ENCODE measurements at regions not wholly inside any gene's neighbourhood (a gene's known extent, or its start where the extent isn't known, plus 50 kb on each side); places are given as distances from the start of the nearest gene placed in this dataset.
"Not testable (repeated sequence)": the region's sequence is repeated elsewhere in the genome, so short reads cannot be mapped to it uniquely, and the experiment has no call there.

GRCh38 chrX:38961936-38962335, 160.7 kb downstream of the MID1IP1 start:
- intact Hi-C loops (cut with DNase I; ENCODE audit: low total_unique reads) = no loop called here
- H3K36me3 ChIP-seq = no peaks in the 10 kb centered on the region
- H3K27ac ChIP-seq = no peak overlapping the region
- H3K4me1 ChIP-seq = no peaks in the 10 kb centered on the region
- H3K9me3 ChIP-seq = peaks cover 8 to 10% of the 10 kb centered on the region in 2 donors
- H3K4me3 ChIP-seq = no peak overlapping the region
- DNase-seq (ENCODE audit: low spot score in 2 of 2) = no peak
- TF ChIP-seq CTCF (IDR thresholded peaks at IDR 0.05) (no peak), POLR2A (IDR thresholded peaks at IDR 0.05) (no peak), POLR2AphosphoS5 (IDR thresholded peaks at IDR 0.05) (no peak)
- peaks cover 0 to 29% of the 10 kb centered on the region in 2 donors for H3K27me3 ChIP-seq

GRCh38 chrX:38963244-38963643, 162.0 kb downstream of the MID1IP1 start:
- H3K4me1 ChIP-seq; intact Hi-C loops (cut with DNase I; ENCODE audit: low total_unique reads); H3K4me3 ChIP-seq; H3K36me3 ChIP-seq; DNase-seq (ENCODE audit: low spot score in 2 of 2); H3K9me3 ChIP-seq; H3K27ac ChIP-seq: not testable (repeated sequence)
- peaks cover 0 to 17% of the 10 kb centered on the region in 2 donors for H3K27me3 ChIP-seq

GRCh38 chrX:38965888-38966287, 164.6 kb downstream of the MID1IP1 start:
- peaks cover 8 to 15% of the 10 kb centered on the region in 2 donors for H3K9me3 ChIP-seq
- TF ChIP-seq CTCF (IDR thresholded peaks at IDR 0.05) (no peak), POLR2AphosphoS5 (IDR thresholded peaks at IDR 0.05) (no peak), POLR2A (IDR thresholded peaks at IDR 0.05) (no peak)
- H3K4me3 ChIP-seq = no peak overlapping the region
- peaks cover 0 to 27% of the 10 kb centered on the region in 2 donors for H3K27me3 ChIP-seq
- DNase-seq (ENCODE audit: low spot score in 2 of 2) = no peak
- intact Hi-C loops (cut with DNase I; ENCODE audit: low total_unique reads) = no loop called here
- no peak overlapping the region for H3K27ac ChIP-seq
- H3K4me1 ChIP-seq = no peaks in the 10 kb centered on the region
- H3K36me3 ChIP-seq = no peaks in the 10 kb centered on the region

- H3K4me3 ChIP-seq = no peak overlapping the region
- H3K36me3 ChIP-seq = no peaks in the 10 kb centered on the region
- no peaks in the 10 kb centered on the region for H3K4me1 ChIP-seq
- intact Hi-C loops (cut with DNase I; ENCODE audit: low total_unique reads) = no loop called here
- TF ChIP-seq CTCF (IDR thresholded peaks at IDR 0.05) = no peak
- TF ChIP-seq POLR2AphosphoS5 (IDR thresholded peaks at IDR 0.05) = no peak
- no peak for TF ChIP-seq POLR2A (IDR thresholded peaks at IDR 0.05)
- DNase-seq (ENCODE audit: low spot score in 2 of 2) = no peak
- peaks cover 0 to 31% of the 10 kb centered on the region in 2 donors for H3K27me3 ChIP-seq
- peak overlapping the region in 1 of 2 donors; percentile 20 for H3K27ac ChIP-seq
- peaks cover under 1 to 6% of the 10 kb centered on the region in 2 donors for H3K9me3 ChIP-seq
Measured at GRCh38 chrX:38968344-38969216, 167.3 kb downstream of the MID1IP1 start.

- Histone ChIP-seq H3K4me3 (no peak overlapping the region), H3K9me3 (peaks cover 0 to 6% of the 10 kb centered on the region in 2 donors), H3K4me1 (no peaks in the 10 kb centered on the region), H3K36me3 (no peaks in the 10 kb centered on the region), H3K27ac (no peak overlapping the region), H3K27me3 (peaks cover 0 to 31% of the 10 kb centered on the region in 2 donors)
- no peak for TF ChIP-seq CTCF (IDR thresholded peaks at IDR 0.05)
- TF ChIP-seq POLR2A (IDR thresholded peaks at IDR 0.05) = no peak
- TF ChIP-seq POLR2AphosphoS5 (IDR thresholded peaks at IDR 0.05) = no peak
- DNase-seq (ENCODE audit: low spot score in 2 of 2) = no peak
- intact Hi-C loops (cut with DNase I; ENCODE audit: low total_unique reads) = no loop called here
Measured at GRCh38 chrX:38970074-38970473, 168.8 kb downstream of the MID1IP1 start.
